HG02885 (cell line): ENCODE measurements at regions not wholly inside any gene's neighbourhood (a gene's known extent, or its start where the extent isn't known, plus 50 kb on each side); places are given as distances from the start of the nearest gene placed in this dataset.
"Not testable (repeated sequence)": the region's sequence is repeated elsewhere in the genome, so short reads cannot be mapped to it uniquely, and the experiment has no call there.

Source experiments
- ATAC-seq: cut with Tn5 transposase; IDR thresholded peaks from one replicate; pipeline ENCODE4 v1.9.1; 2021; ENCODE audit warnings: mild to moderate bottlenecking; ENCODE audit not compliant: unreplicated experiment, poor library complexity

- ATAC-seq, result no peak
These were observed 138.4 kb upstream of the PLD5 start for GRCh38 chr1:242662886-242663285.

DNA sequence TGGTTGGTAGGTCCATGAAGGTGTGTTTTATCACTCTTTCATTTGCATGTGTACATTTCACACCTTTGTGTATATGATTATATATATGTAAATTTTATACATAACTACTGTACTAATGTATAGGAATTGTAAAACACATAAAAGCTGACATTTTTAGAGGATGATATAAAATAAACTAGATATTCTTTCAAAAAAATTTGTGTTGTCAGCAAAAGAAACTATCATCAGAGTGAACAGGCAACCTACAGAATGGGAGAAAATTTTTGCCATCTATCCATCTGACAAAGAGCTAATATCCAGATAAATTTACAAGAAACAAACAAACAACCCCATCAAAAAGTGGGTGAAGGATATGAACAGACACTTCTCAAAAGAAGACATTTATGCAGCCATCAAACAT is 129.3 kb upstream of the PLD5 start:
- not testable (repeated sequence) for ATAC-seq

GRCh38 chr1:242651817-242652216 is 127.3 kb upstream of the PLD5 start:
- no peak for ATAC-seq

DNA sequence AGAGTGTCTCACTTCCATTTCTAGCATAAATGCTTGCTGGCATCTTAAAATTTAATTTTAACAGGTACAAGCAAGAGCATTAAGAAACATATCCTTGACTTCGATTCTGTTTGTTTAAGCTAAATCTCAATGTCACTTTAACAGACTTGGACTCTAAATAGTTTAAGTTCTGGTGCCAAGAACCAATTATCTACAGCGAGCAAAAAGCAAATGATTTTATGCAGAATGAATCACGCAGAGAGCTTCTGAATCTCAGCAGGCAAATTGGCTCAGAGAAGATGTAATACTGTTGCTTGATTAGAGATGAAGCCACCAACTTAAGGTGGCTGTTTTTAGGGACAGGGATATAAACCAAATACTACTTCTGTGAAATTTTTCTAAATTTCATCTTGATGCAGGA is 117.0 kb upstream of the PLD5 start:
- ATAC-seq, result no peak

- ATAC-seq, result no peak
These were observed 114.6 kb upstream of the PLD5 start for GRCh38 chr1:242639104-242639503.

DNA sequence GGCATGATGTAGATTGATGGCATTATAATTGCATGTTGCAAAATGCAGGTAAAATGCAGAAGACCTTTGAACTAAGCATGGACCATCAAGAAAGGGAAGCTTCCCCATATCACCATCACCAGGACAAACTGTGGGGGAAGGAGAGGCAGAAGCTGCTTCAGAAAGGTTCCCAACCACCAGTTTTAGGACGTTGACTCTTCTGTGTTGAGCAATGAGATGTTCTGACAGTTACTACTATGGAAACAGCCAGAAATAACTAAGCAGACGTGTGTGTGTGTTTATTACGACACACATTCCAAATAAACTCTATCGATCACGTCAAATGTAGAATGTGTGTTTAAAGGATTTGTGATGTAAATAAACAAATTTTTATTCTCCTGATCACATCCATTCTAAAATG is 110.2 kb upstream of the PLD5 start:
- ATAC-seq, result no peak

GRCh38 chr1:242629396-242629795 is 104.9 kb upstream of the PLD5 start:
- ATAC-seq, result no peak

- no peak for ATAC-seq
These were observed 99.3 kb upstream of the PLD5 start for GRCh38 chr1:242623756-242624155.

GRCh38 chr1:242623119-242623518 is 98.6 kb upstream of the PLD5 start:
- ATAC-seq, result no peak

DNA sequence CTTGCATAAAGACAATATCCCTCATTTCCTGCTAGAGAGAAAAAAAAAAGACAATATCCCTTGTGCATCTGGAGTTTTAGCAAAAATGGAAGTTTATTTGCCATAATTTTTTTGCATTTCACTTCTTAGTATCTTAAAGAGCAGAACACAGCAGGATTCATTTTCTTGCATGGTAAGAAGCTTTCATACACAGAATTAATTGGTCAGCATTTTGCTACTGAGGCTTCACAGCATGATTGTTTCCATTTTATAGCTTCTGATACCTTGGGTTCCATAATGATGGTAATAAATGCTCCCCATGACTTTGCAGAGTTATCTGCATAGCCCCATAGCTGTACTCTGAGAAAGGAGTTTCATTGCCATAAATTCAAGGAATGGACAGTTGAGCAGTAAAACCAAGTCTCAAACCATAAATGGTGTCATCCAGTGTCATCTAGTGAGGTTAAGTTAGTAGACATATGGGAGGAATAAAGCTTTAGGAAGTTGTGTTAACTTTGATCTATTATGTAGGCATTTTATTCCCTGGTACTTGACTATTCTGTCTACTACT is 88.8 kb upstream of the PLD5 start:
- no peak for ATAC-seq

DNA sequence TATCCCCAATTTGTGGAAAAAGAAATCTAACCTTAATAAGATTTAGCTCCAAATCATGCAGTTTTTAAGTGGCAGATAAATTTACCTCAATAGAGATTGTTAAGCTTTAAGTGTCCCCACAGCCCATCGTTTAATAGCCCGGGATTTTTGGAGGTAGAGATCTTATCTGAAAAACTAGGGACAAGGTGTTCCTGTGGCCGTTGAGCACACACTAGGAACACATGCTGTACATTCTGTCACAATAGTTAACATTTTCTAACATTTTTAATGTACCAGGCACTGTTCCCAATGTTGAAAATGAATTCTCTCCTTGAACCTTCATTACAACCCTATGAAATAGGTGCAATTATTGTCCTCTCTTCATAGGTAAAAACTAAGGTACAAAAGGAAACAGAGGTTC is 85.7 kb upstream of the PLD5 start:
- no peak for ATAC-seq

DNA sequence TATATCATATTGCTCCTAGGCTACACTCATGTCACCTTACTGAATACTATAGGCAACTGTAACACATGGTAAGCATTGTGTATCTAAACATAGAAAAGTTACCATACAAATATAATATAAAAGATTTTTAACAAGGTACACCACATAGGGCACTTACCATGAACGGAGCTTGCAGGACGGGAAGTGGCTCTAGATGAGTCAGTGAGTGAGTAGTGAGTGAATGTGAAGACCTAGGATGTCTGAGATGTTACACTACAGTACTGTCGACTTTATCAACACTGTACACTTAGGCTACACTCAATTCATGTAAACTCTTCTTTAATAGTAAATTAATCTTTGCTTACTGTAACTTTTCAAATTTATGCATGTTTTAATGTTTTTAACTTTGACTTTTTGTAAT is 81.0 kb upstream of the PLD5 start:
- no peak for ATAC-seq

GRCh38 chr1:242602001-242602400 is 77.5 kb upstream of the PLD5 start:
- no peak for ATAC-seq

GRCh38 chr1:242593756-242594155 is 69.3 kb upstream of the PLD5 start:
- ATAC-seq, result not testable (repeated sequence)

DNA sequence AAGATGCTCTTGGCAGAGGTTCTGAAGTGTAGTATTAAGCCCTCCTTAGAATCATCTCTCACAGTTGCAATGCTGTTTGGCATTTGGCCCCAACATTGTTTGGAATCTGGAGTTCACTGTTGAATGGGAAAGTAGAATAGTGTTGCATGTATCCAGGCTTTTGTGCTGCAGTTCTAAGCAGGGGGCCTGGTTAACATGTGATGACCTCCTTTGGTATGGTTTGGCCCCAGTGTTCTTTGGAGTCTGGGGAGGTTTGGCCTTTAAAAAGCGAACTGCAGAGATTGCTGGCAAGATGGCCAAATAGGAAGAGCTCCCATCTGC is 61.8 kb upstream of the PLD5 start:
- ATAC-seq, result no peak

DNA sequence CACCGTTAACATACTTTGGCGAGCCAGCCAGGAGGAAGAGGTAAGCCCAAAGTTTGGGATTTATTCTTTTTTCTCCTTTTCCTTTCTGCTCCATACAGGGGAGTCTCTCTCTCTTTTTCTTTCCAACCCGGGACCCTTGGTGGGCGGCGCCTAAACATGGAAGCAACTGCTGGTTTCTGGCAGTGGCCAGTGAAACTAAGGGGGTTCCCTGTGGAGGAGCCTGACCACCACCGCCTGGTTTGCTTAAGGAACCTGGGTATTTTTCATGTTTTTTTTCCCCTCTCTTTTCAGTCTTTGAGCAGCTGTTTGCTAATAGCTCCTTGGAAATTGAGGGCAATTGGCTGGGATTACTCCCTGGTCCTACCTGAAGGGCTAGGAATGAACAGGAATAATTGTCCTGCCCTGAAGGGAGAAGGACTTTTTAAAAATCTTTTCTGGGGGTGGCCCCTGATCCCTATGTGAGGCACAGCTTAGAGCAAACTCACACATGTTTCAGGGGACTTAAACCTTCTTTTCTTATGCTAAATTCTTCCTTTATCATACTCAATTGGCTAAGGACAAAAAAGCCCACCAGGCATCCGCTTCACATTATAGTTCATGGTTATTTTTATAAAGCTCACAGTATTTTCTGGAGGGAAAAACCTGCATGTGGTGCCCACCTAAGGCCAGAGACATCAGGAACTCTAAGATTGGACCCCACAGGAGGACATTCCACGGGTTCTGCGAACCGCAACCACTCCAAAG is 61.3 kb upstream of the PLD5 start:
- ATAC-seq, result no peak

DNA sequence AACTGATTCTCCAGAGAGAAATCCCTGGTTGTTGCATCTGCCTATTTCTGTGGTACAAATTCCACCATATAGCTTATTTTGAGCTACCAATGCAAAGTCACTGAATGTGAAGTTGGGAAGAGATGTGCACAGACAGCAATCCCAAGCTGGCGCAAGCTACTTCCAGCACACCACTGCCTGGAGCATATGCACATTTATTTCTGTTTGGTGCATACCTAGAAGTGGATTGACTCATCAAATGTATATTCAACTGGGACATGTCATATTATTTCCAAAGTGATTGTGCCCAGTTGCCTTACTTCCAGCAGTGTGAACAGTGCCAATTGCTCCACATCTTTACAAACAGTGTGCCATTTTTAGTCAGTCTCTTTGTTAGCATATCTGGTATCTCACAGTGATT is 58.2 kb upstream of the PLD5 start:
- ATAC-seq, result no peak

DNA sequence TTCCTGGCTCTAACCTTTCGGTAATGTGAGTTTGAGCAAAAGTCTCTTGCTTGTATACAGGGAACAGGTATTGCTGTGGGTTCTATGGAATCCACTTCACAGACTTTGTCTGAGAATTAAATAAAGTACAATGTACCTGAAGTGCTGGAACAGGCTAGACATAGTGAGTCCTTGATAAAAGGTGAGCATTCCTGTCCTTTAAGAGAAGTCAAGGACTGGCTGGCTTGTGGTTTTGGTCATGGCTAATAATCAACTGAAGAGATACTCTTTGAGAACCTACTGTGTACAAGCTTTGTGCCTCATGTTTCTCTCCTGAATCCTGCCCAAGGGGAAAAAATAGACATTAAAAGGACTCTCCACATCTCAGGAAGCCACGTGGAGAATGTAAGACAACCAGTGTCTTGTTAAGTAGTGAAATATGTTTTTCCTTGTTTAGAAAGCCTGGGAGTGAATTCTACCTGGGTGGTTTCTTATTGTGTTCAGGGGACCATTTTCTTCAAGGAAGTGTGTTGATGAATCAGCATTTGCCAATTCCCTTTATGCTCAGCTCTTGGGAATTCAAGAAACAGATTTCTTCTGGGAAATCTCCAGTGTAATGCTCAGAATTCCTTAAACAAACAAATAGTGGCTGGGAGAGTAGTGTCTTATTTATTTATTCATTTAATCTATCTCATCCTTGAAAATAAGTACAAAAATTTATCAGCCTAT is 55.2 kb upstream of the PLD5 start:
- ATAC-seq, result no peak
